Psoas muscle (tissue), 7 donors: ENCODE measurements at regions not wholly inside any gene's neighbourhood (a gene's known extent, or its start where the extent isn't known, plus 50 kb on each side); places are given as distances from the start of the nearest gene placed in this dataset.
"Not testable (repeated sequence)": the region's sequence is repeated elsewhere in the genome, so short reads cannot be mapped to it uniquely, and the experiment has no call there.

Experiments
- ATAC-seq, 4 donors: fragments of 200-7000 bp; cut with Tn5 transposase; one replicate each; pipeline ENCODE4 v1.9.1; 2020; ENCODE audit warnings: moderate library complexity in 3 of 4, mild to moderate bottlenecking in 2 of 4
- DNase-seq, 2 donors: peaks; one replicate each; pipeline ENCODE4 v3.0.0-alpha.2; 2020
- H3K27ac ChIP-seq: fragments of 200-600 bp; one replicate; pipeline ENCODE4 v1.8.0; 2022
- H3K27me3 ChIP-seq, 3 donors: fragments of 200-600 bp in 1 of 3; one replicate each; pipeline versions ENCODE4 v1.6.1 to v1.8.0; 2013 to 2022; ENCODE audit warnings: low read length in 2 of 3, mild to moderate bottlenecking in 2 of 3, moderate library complexity in 1 of 3; ENCODE audit not compliant: insufficient read depth in 3 of 3
- H3K36me3 ChIP-seq, 2 donors: fragments of 200-600 bp in 1 of 2; one replicate each; pipeline versions ENCODE4 v1.6.1 to v1.8.0; 2013 to 2022; ENCODE audit warnings: low read depth in 1 of 2, mild to moderate bottlenecking in 1 of 2, moderate library complexity in 1 of 2; ENCODE audit not compliant: insufficient read depth in 1 of 2
- H3K4me1 ChIP-seq: fragments of 200-600 bp; one replicate; pipeline ENCODE4 v1.8.0; 2022
- H3K4me3 ChIP-seq: fragments of 200-600 bp; one replicate; pipeline ENCODE4 v1.8.0; 2022; ENCODE audit warnings: mild to moderate bottlenecking
- H3K9me3 ChIP-seq: fragments of 200-600 bp; one replicate; pipeline ENCODE4 v1.8.0; 2022
- CTCF ChIP-seq: fragments of 200-600 bp; IDR thresholded peaks from one replicate; pipeline ENCODE4 v1.8.0; 2022; ENCODE audit warnings: antibody characterized with exemption
- WGBS, 3 donors: extraction: QIAGEN DNeasy Blood & Tissue Kit; methylation state at CpG; one replicate each; pipeline versions ENCODE4 v1.1.6 to v1.1.7; 2013; 5-methylcytosine and 5-hydroxymethylcytosine counted together
- intact Hi-C, 2 donors: fragments of 100-400 bp; cut with DNase I; formaldehyde crosslinking; loops; one replicate each; pipeline versions ENCODE4 v1.11.0 to v1.14.2; 2022
- donor health status: healthy with polysubstance abuse.
- donor health status: DM: no; HTN: no; CAD: no; lungs with moderate emphysema.
- donor health status: Bipolar disorder and iron deficiency.
- donor health status: healthy.
- donor health status: DM: yes; HTN: yes; CAD: no.
- donor health status: DM: no; HTN: no; CAD: no.
- donor health status: DM: yes; HTN: yes; CAD: no.

- no peaks in the 10 kb centered on the region for H3K9me3 ChIP-seq
- no peak overlapping the region for H3K27ac ChIP-seq
- intact Hi-C loops = loop anchor here in 1 of 2 donors (10.0 kb wide), 1 partner anchor 582 kb away; no protein-coding TSS in a partner anchor
- 45 to 56% (median 50%) methylated on average over 5 of the region's 5 CpGs for WGBS, 3 donors
- ATAC-seq (no peak), DNase-seq (no peak)
- no peaks in the 10 kb centered on the region for H3K4me1 ChIP-seq
- H3K4me3 ChIP-seq = no peak overlapping the region
- H3K27me3 ChIP-seq = peaks cover 0 to 4% (median 0%) of the 10 kb centered on the region in 3 donors
- no peaks in the 10 kb centered on the region for H3K36me3 ChIP-seq
- no peak for TF ChIP-seq CTCF
These were observed 374.7 kb downstream of the TCERG1L start for GRCh38 chr10:130936851-130937250.

GRCh38 chr10:130938051-130938450 lies 373.5 kb downstream of the TCERG1L start:
- no peaks in the 10 kb centered on the region for H3K4me1 ChIP-seq
- 86 to 87% (median 86%) methylated on average over 11 of the region's 11 CpGs for WGBS, 3 donors
- no peak overlapping the region for H3K4me3 ChIP-seq
- intact Hi-C loops = loop anchor here in 1 of 2 donors (10.0 kb wide), 1 partner anchor 583 kb away; no protein-coding TSS in a partner anchor
- ATAC-seq (no peak), DNase-seq (no peak)
- H3K36me3 ChIP-seq = no peaks in the 10 kb centered on the region
- no peak overlapping the region for H3K27ac ChIP-seq
- no peaks in the 10 kb centered on the region for H3K9me3 ChIP-seq
- no peak for TF ChIP-seq CTCF
- peaks cover 0 to 4% (median 0%) of the 10 kb centered on the region in 3 donors for H3K27me3 ChIP-seq

GRCh38 chr10:130938891-130939290 lies 372.6 kb downstream of the TCERG1L start:
- WGBS, 3 donors = 83 to 89% (median 88%) methylated on average over 7 of the region's 7 CpGs
- not testable (repeated sequence) for H3K27me3 ChIP-seq, H3K36me3 ChIP-seq

GRCh38 chr10:130941886-130942285 lies 369.6 kb downstream of the TCERG1L start:
- no peak overlapping the region for H3K4me3 ChIP-seq
- H3K9me3 ChIP-seq = no peaks in the 10 kb centered on the region
- no peak for TF ChIP-seq CTCF
- DNase-seq = no peak
- intact Hi-C loops = no loop called here
- no peak for ATAC-seq
- no peaks in the 10 kb centered on the region for H3K36me3 ChIP-seq
- H3K4me1 ChIP-seq = no peaks in the 10 kb centered on the region
- H3K27me3 ChIP-seq = peaks cover 0 to 3% (median 0%) of the 10 kb centered on the region in 3 donors
- no peak overlapping the region for H3K27ac ChIP-seq
- 67 to 73% (median 71%) methylated on average over 10 of the region's 10 CpGs for WGBS, 3 donors

More at GRCh38 chr10:130938891-130939290, 372.6 kb downstream of the TCERG1L start:
- H3K4me3 ChIP-seq, H3K27ac ChIP-seq, ATAC-seq, DNase-seq, H3K4me1 ChIP-seq, H3K9me3 ChIP-seq: not testable (repeated sequence)
- intact Hi-C loops = loop anchor here in 1 of 2 donors (10.0 kb wide), 1 partner anchor 584 kb away; no protein-coding TSS in a partner anchor

- H3K27ac ChIP-seq = no peak overlapping the region
- DNase-seq (no peak), ATAC-seq (no peak)
- no peak for TF ChIP-seq CTCF
- WGBS, 3 donors = 81 to 85% (median 82%) methylated on average over 5 of the region's 5 CpGs
- H3K27me3 ChIP-seq = peaks cover 0 to 5% (median 0%) of the 10 kb centered on the region in 3 donors
- no peaks in the 10 kb centered on the region for H3K36me3 ChIP-seq
- intact Hi-C loops = no loop called here
- no peak overlapping the region for H3K4me3 ChIP-seq
- H3K4me1 ChIP-seq = no peaks in the 10 kb centered on the region
- H3K9me3 ChIP-seq = no peaks in the 10 kb centered on the region
These were observed 359.4 kb downstream of the TCERG1L start for GRCh38 chr10:130952086-130952485.
